Aorta (tissue), 5 donors: ENCODE measurements at regions not wholly inside any gene's neighbourhood (a gene's known extent, or its start where the extent isn't known, plus 50 kb on each side); places are given as distances from the start of the nearest gene placed in this dataset.
A peak's percentile ranks its signal among the peaks of the same experiment; 100 is the strongest.

ENCODE experiments used
- ATAC-seq: fragments of 200-7000 bp; cut with Tn5 transposase; one replicate; pipeline ENCODE4 v1.9.1; 2022; ENCODE audit warnings: moderate library complexity; ENCODE audit not compliant: low FRiP score
- DNase-seq, 2 donors: peaks; one replicate each; pipeline ENCODE4 v3.0.0-alpha.2; 2020
- H3K27ac ChIP-seq, 2 donors: one replicate each; pipeline ENCODE4 v1.5.1; 2013; ENCODE audit warnings: low read length in 2 of 2, mild to moderate bottlenecking in 2 of 2, moderate library complexity in 2 of 2, control low read depth in 1 of 2, inconsistent platforms in 1 of 2, low read depth in 1 of 2
- H3K27me3 ChIP-seq, 2 donors: one replicate each; pipeline ENCODE4 v1.6.1; 2013; ENCODE audit warnings: control low read depth in 1 of 2, low read length in 1 of 2, mild to moderate bottlenecking in 1 of 2, moderate library complexity in 1 of 2; ENCODE audit not compliant: insufficient read depth in 2 of 2, control insufficient read depth in 1 of 2
- H3K36me3 ChIP-seq, 2 donors: one replicate each; pipeline ENCODE4 v1.6.1; 2013; ENCODE audit warnings: control low read depth in 1 of 2, low read length in 1 of 2, mild to moderate bottlenecking in 1 of 2; ENCODE audit not compliant: insufficient read depth in 2 of 2, control insufficient read depth in 1 of 2
- H3K4me1 ChIP-seq, 2 donors: one replicate each; pipeline ENCODE4 v1.6.1; 2013; ENCODE audit warnings: low read length in 2 of 2, control low read depth in 1 of 2, mild to moderate bottlenecking in 1 of 2, moderate library complexity in 1 of 2; ENCODE audit not compliant: insufficient read depth in 2 of 2, control insufficient read depth in 1 of 2
- H3K4me3 ChIP-seq, 2 donors: one replicate each; pipeline ENCODE4 v1.5.1; 2013; ENCODE audit warnings: low read length in 2 of 2, control low read depth in 1 of 2, mild to moderate bottlenecking in 1 of 2
- H3K9me3 ChIP-seq: one replicate; pipeline ENCODE4 v1.6.1; 2013; ENCODE audit warnings: mild to moderate bottlenecking, low read length; ENCODE audit not compliant: control insufficient read depth
- WGBS, 2 donors: extraction: QIAGEN DNeasy Blood & Tissue Kit; methylation state at CpG; one replicate each; pipeline ENCODE4 v1.1.7; 2013; 5-methylcytosine and 5-hydroxymethylcytosine counted together
- intact Hi-C, 2 donors: fragments of 100-400 bp; cut with DNase I; formaldehyde crosslinking; loops; one replicate each; pipeline versions ENCODE4 v1.14.2 to v1.15.0; 2022
- donor health status: healthy with polysubstance abuse.
- donor health status: Bipolar disorder and iron deficiency.
- donor health status: DM: no; HTN: no; CAD: no.
- donor health status: DM: no; HTN: no; CAD: no.
- donor health status: DM: yes; HTN: yes; CAD: no.

GRCh38 chr2:136206613-136207012, 88.7 kb upstream of the CXCR4 start:
- intact Hi-C loops = no loop called here
- H3K4me1 ChIP-seq = no peaks in the 10 kb centered on the region
- H3K9me3 ChIP-seq = peaks cover 1% of the 10 kb centered on the region
- no peak overlapping the region for H3K27ac ChIP-seq
- no peak for DNase-seq
- H3K27me3 ChIP-seq = peaks cover 0 to 1% of the 10 kb centered on the region in 2 donors
- H3K4me3 ChIP-seq = no peak overlapping the region
- ATAC-seq = no peak
- H3K36me3 ChIP-seq = no peaks in the 10 kb centered on the region
- WGBS, 2 donors = 65 to 67% methylated on average over 7 of the region's 7 CpGs

GRCh38 chr2:136205615-136206014, 87.7 kb upstream of the CXCR4 start:
- Histone ChIP-seq H3K4me1 (no peaks in the 10 kb centered on the region), H3K27ac (no peak overlapping the region), H3K36me3 (no peaks in the 10 kb centered on the region), H3K4me3 (no peak overlapping the region), H3K9me3 (peaks cover 1% of the 10 kb centered on the region), H3K27me3 (peaks cover 0 to 1% of the 10 kb centered on the region in 2 donors)
- intact Hi-C loops = no loop called here
- no peak for ATAC-seq
- WGBS, 2 donors = 85 to 88% methylated on average over 3 of the region's 3 CpGs
- DNase-seq = peak in 1 of 2 donors; percentile 62

- Histone ChIP-seq H3K9me3 (peaks cover 1% of the 10 kb centered on the region), H3K27me3 (peaks cover 0 to 1% of the 10 kb centered on the region in 2 donors), H3K4me3 (no peak overlapping the region), H3K27ac (no peak overlapping the region), H3K36me3 (no peaks in the 10 kb centered on the region), H3K4me1 (no peaks in the 10 kb centered on the region)
- DNase-seq = no peak
- ATAC-seq = no peak
- intact Hi-C loops = no loop called here
- WGBS, 2 donors = 60 to 65% methylated on average over 1 of the region's 1 CpG
These were observed 87.0 kb upstream of the CXCR4 start for GRCh38 chr2:136204971-136205370.

- ATAC-seq = no peak
- H3K36me3 ChIP-seq = no peaks in the 10 kb centered on the region
- WGBS, 2 donors = 55 to 57% methylated on average over 1 of the region's 1 CpG
- no peaks in the 10 kb centered on the region for H3K4me1 ChIP-seq
- H3K4me3 ChIP-seq = no peak overlapping the region
- DNase-seq = no peak
- H3K27ac ChIP-seq = no peak overlapping the region
- H3K9me3 ChIP-seq = no peaks in the 10 kb centered on the region
- intact Hi-C loops = no loop called here
- H3K27me3 ChIP-seq = no peaks in the 10 kb centered on the region
These were observed 77.3 kb upstream of the CXCR4 start for GRCh38 chr2:136195226-136195625.

GRCh38 chr2:136191041-136191440, 73.1 kb upstream of the CXCR4 start:
- no peaks in the 10 kb centered on the region for H3K36me3 ChIP-seq
- no peaks in the 10 kb centered on the region for H3K27me3 ChIP-seq
- no peaks in the 10 kb centered on the region for H3K4me1 ChIP-seq
- DNase-seq (no peak), ATAC-seq (no peak)
- 72 to 83% methylated on average over 4 of the region's 4 CpGs for WGBS, 2 donors
- no peak overlapping the region for H3K4me3 ChIP-seq
- H3K9me3 ChIP-seq = no peaks in the 10 kb centered on the region
- intact Hi-C loops = no loop called here
- no peak overlapping the region for H3K27ac ChIP-seq

GRCh38 chr2:136189221-136189782, 71.4 kb upstream of the CXCR4 start:
- ATAC-seq (no peak), DNase-seq (no peak)
- Histone ChIP-seq H3K4me3 (no peak overlapping the region), H3K4me1 (no peaks in the 10 kb centered on the region), H3K36me3 (no peaks in the 10 kb centered on the region), H3K9me3 (peaks cover 2% of the 10 kb centered on the region), H3K27ac (no peak overlapping the region), H3K27me3 (no peaks in the 10 kb centered on the region)
- intact Hi-C loops = no loop called here
- WGBS, 2 donors = 39 to 48% methylated on average over 5 of the region's 5 CpGs

- no peak overlapping the region for H3K27ac ChIP-seq
- intact Hi-C loops = no loop called here
- no peak for ATAC-seq
- no peak overlapping the region for H3K4me3 ChIP-seq
- H3K36me3 ChIP-seq = no peaks in the 10 kb centered on the region
- no peaks in the 10 kb centered on the region for H3K4me1 ChIP-seq
- no peak for DNase-seq
- peaks cover 2% of the 10 kb centered on the region for H3K9me3 ChIP-seq
- H3K27me3 ChIP-seq = no peaks in the 10 kb centered on the region
- 88 to 95% methylated on average over 3 of the region's 3 CpGs for WGBS, 2 donors
These were observed 70.1 kb upstream of the CXCR4 start for GRCh38 chr2:136188086-136188485.

GRCh38 chr2:136185981-136186776, 68.2 kb upstream of the CXCR4 start:
- intact Hi-C loops = no loop called here
- DNase-seq = no peak
- Histone ChIP-seq H3K27me3 (no peaks in the 10 kb centered on the region), H3K36me3 (no peaks in the 10 kb centered on the region), H3K9me3 (peaks cover 2% of the 10 kb centered on the region), H3K4me1 (no peaks in the 10 kb centered on the region), H3K27ac (no peak overlapping the region), H3K4me3 (no peak overlapping the region)
- peak; percentile 19 for ATAC-seq
- WGBS, 2 donors = 77 to 81% methylated on average over 4 of the region's 4 CpGs

- DNase-seq = no peak
- Histone ChIP-seq H3K9me3 (peaks cover 4% of the 10 kb centered on the region), H3K4me3 (no peak overlapping the region), H3K27ac (no peak overlapping the region), H3K27me3 (no peaks in the 10 kb centered on the region), H3K4me1 (no peaks in the 10 kb centered on the region), H3K36me3 (no peaks in the 10 kb centered on the region)
- 56 to 58% methylated on average over 3 of the region's 3 CpGs for WGBS, 2 donors
- no peak for ATAC-seq
- intact Hi-C loops = no loop called here
These were observed 65.1 kb upstream of the CXCR4 start for GRCh38 chr2:136183097-136183496.
